Stomach (tissue), 4 donors: ENCODE measurements at regions not wholly inside any gene's neighbourhood (a gene's known extent, or its start where the extent isn't known, plus 50 kb on each side); places are given as distances from the start of the nearest gene placed in this dataset.

ENCODE experiments used
- POLR2A ChIP-seq, 4 donors: fragments of 450-650 bp; IDR thresholded peaks; one replicate each; pipeline ENCODE4 v1.6.1; 2016; ENCODE audit warnings: antibody characterized with exemption in 4 of 4, control low read depth in 2 of 4, mild to moderate bottlenecking in 1 of 4, moderate library complexity in 1 of 4
- POLR2AphosphoS5 ChIP-seq, 3 donors: sonication (generic); formaldehyde crosslinking; IDR thresholded peaks; one replicate each; pipeline ENCODE4 v1.6.1; 2016; ENCODE audit warnings: antibody characterized with exemption in 3 of 3

DNA sequence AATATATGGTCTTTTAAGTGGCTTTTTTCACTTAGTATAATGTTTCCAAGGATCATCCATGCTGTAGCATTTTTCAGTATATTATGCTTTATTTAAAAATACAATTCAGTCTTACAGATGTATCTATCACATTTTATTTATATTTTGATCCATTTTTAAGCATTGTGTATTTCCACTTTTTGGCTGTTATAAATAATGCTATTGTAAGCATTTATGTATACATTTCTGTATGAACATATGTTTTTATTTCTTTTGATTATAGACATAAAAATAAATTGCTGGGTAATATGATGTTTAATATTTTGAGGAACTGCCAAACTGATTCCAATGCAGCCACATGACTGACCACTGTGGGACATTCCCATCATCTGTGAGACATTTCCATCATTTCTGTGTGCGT, 1662.0 kb downstream of the REEP3 start:
- TF ChIP-seq POLR2AphosphoS5 (IDR thresholded peaks at IDR 0.05): no peak
- TF ChIP-seq POLR2A (IDR thresholded peaks at IDR 0.05): no peak
